DND-41 (cell line): ENCODE measurements at regions not wholly inside any gene's neighbourhood (a gene's known extent, or its start where the extent isn't known, plus 50 kb on each side); places are given as distances from the start of the nearest gene placed in this dataset.

Experiments used
- ATAC-seq: fragments of 200-7000 bp; cut with Tn5 transposase; 3 replicates; pipeline ENCODE4 v1.9.1; 2021; ENCODE audit warnings: low read depth; ENCODE audit not compliant: insufficient read depth
- DNase-seq: peaks from one replicate; pipeline ENCODE4 v3.0.0-alpha.2; 2020
- H2AFZ ChIP-seq: 2 replicates; pipeline ENCODE4 v1.6.0; 2012; ENCODE audit warnings: low read depth, low read length
- H3K27ac ChIP-seq: 2 replicates; pipeline ENCODE4 v1.5.1; 2012; ENCODE audit warnings: low read length, inconsistent platforms
- H3K27me3 ChIP-seq: fragments of 200-600 bp; sonication (generic); 2 replicates; pipeline ENCODE4 v1.6.0; 2012; ENCODE audit warnings: low read length, mild to moderate bottlenecking, inconsistent platforms; ENCODE audit not compliant: insufficient read depth, poor library complexity
- H3K36me3 ChIP-seq: 2 replicates; pipeline ENCODE4 v1.5.1; 2012; ENCODE audit warnings: low read length, inconsistent platforms; ENCODE audit not compliant: insufficient read depth
- H3K4me1 ChIP-seq: 2 replicates; pipeline ENCODE4 v1.5.1; 2012; ENCODE audit warnings: mild to moderate bottlenecking, low read length; ENCODE audit not compliant: insufficient read depth
- H3K4me2 ChIP-seq: 2 replicates; pipeline ENCODE4 v1.6.0; 2012; ENCODE audit warnings: mild to moderate bottlenecking, moderate library complexity, low read length, inconsistent platforms; ENCODE audit not compliant: insufficient read depth
- H3K4me3 ChIP-seq, 2 experiments: fragments of 200-600 bp in 1 of 2; shearing (Covaris generic) in 1 of 2; 2 replicates each; pipeline ENCODE4 v1.5.1; 2012 to 2016; ENCODE audit warnings: inconsistent platforms in 2 of 2, low read length in 2 of 2, mild to moderate bottlenecking in 2 of 2, low read depth in 1 of 2, moderate library complexity in 1 of 2
- H3K79me2 ChIP-seq: 2 replicates; pipeline ENCODE4 v1.6.0; 2012; ENCODE audit warnings: low read length, inconsistent platforms; ENCODE audit not compliant: insufficient read depth
- H3K9ac ChIP-seq: 2 replicates; pipeline ENCODE4 v1.6.0; 2012; ENCODE audit warnings: low read depth, mild to moderate bottlenecking, inconsistent platforms, low read length, moderate library complexity
- H3K9me3 ChIP-seq: 2 replicates; pipeline ENCODE4 v1.5.1; 2012; ENCODE audit warnings: low read length, moderate library complexity, mild to moderate bottlenecking, inconsistent platforms; ENCODE audit not compliant: insufficient read depth, severe bottlenecking
- H4K20me1 ChIP-seq: 2 replicates; pipeline ENCODE4 v1.6.0; 2012; ENCODE audit warnings: low read length; ENCODE audit not compliant: insufficient read depth
- EZH2 ChIP-seq: IDR thresholded peaks from 3 replicates; pipeline ENCODE4 v1.6.1; 2012; ENCODE audit warnings: borderline replicate concordance, low read depth, mild to moderate bottlenecking, moderate library complexity, low read length, inconsistent platforms; ENCODE audit not compliant: severe bottlenecking
- TF ChIP-seq, protein P1 (sequence below): IDR thresholded peaks from 2 replicates; pipeline ENCODE4 v1.5.1; 2012; ENCODE audit warnings: borderline replicate concordance, low read length, moderate library complexity, mild to moderate bottlenecking; ENCODE audit not compliant: poor library complexity, severe bottlenecking; ENCODE audit errors: extremely low read depth

DNA sequence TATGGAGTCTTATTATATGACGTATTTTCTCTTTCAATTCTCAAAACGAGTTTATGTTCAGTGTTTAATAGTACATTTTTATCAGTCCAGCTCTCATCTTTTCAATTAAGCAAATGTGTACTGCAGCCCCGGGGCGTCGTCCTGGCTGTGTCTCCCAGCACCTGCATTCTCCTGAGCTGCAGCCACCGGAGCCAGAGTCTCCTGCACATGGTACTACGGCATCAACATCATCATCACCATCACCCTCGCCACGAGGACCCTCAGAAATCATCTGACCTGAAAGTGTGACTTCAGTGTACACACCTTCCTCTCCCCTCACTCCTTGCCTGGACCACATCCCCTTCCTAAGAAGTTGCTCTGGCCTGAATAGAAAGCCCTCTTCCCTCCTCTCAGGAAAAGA is 267.7 kb upstream of the ARID1B start:
- H3K27me3 ChIP-seq, result peaks cover 2% of the 10 kb centered on the region
- no peak for TF ChIP-seq EZH2
- TF ChIP-seq, protein P1, sequence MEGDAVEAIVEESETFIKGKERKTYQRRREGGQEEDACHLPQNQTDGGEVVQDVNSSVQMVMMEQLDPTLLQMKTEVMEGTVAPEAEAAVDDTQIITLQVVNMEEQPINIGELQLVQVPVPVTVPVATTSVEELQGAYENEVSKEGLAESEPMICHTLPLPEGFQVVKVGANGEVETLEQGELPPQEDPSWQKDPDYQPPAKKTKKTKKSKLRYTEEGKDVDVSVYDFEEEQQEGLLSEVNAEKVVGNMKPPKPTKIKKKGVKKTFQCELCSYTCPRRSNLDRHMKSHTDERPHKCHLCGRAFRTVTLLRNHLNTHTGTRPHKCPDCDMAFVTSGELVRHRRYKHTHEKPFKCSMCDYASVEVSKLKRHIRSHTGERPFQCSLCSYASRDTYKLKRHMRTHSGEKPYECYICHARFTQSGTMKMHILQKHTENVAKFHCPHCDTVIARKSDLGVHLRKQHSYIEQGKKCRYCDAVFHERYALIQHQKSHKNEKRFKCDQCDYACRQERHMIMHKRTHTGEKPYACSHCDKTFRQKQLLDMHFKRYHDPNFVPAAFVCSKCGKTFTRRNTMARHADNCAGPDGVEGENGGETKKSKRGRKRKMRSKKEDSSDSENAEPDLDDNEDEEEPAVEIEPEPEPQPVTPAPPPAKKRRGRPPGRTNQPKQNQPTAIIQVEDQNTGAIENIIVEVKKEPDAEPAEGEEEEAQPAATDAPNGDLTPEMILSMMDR, result no peak
- H3K4me1 ChIP-seq, result no peaks in the 10 kb centered on the region
- no peak overlapping the region for H3K9ac ChIP-seq
- H3K4me2 ChIP-seq, result no peak overlapping the region
- DNase-seq (no peak), ATAC-seq (no peak)
- H3K4me3 ChIP-seq, result no peak overlapping the region
- H3K9me3 ChIP-seq, result no peaks in the 10 kb centered on the region
- no peaks in the 10 kb centered on the region for H3K79me2 ChIP-seq
- no peak overlapping the region for H3K27ac ChIP-seq
- H4K20me1 ChIP-seq, result no peaks in the 10 kb centered on the region
- H2AFZ ChIP-seq, result no peak overlapping the region
- no peaks in the 10 kb centered on the region for H3K36me3 ChIP-seq

DNA sequence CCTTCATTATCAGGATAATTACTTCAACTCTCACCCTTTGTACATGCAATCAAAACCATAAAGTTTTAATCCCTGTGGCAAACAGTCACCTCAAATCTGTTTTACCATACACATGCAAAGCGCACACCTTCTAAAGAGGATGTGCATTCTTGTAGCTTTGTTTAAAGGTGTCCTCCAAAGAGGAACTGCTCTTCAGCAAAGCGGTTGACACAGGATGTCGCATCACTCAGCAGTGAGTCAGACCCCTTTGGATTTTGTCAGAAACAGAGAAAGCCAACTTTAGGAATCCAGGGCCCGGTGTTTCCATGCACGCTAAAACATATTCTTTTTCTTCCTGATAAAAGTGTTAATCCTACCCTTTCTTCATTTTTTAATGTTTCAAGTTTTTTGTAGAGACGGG is 268.3 kb upstream of the ARID1B start:
- TF ChIP-seq, protein P1, result no peak
- TF ChIP-seq EZH2, result no peak
- Histone ChIP-seq H3K9me3 (no peaks in the 10 kb centered on the region), H4K20me1 (no peaks in the 10 kb centered on the region), H3K4me2 (no peak overlapping the region), H2AFZ (no peak overlapping the region), H3K9ac (no peak overlapping the region), H3K79me2 (no peaks in the 10 kb centered on the region), H3K4me1 (no peaks in the 10 kb centered on the region), H3K27me3 (peaks cover 2% of the 10 kb centered on the region), H3K36me3 (no peaks in the 10 kb centered on the region), H3K4me3 (no peak overlapping the region), H3K27ac (no peak overlapping the region)
- ATAC-seq (no peak), DNase-seq (no peak)

DNA sequence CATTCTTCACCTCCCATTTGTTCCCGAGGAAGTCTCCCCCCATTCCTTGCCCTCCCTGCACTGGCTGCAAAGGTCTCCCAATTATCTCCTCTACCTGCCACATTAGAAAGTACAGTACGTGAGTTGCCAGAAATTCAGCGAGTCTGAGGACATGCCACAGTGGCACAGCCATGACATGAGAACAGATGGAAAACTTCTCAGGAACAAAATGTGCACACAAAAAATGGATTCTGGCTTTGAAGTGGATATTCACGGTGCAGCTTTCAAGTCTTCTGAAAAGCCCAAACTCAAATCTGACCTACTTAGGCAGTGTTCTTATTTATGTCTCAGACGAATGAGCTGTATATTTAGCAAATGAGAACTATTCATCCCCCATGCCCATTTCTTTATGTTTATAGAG is 269.1 kb upstream of the ARID1B start:
- TF ChIP-seq EZH2, result no peak
- TF ChIP-seq, protein P1, result no peak
- Histone ChIP-seq H4K20me1 (no peaks in the 10 kb centered on the region), H3K4me2 (no peak overlapping the region), H2AFZ (no peak overlapping the region), H3K9me3 (no peaks in the 10 kb centered on the region), H3K27ac (no peak overlapping the region), H3K4me3 (no peak overlapping the region), H3K36me3 (no peaks in the 10 kb centered on the region), H3K9ac (no peak overlapping the region), H3K4me1 (no peaks in the 10 kb centered on the region), H3K79me2 (no peaks in the 10 kb centered on the region), H3K27me3 (peaks cover 2% of the 10 kb centered on the region)
- ATAC-seq, result no peak
- no peak for DNase-seq

GRCh38 chr6:156507656-156508055 is 269.5 kb upstream of the ARID1B start:
- Histone ChIP-seq H3K27me3 (peaks cover 2% of the 10 kb centered on the region), H3K4me1 (no peaks in the 10 kb centered on the region), H3K27ac (no peak overlapping the region), H3K9me3 (no peaks in the 10 kb centered on the region), H3K36me3 (no peaks in the 10 kb centered on the region), H3K4me2 (no peak overlapping the region), H2AFZ (no peak overlapping the region), H3K79me2 (no peaks in the 10 kb centered on the region), H4K20me1 (no peaks in the 10 kb centered on the region), H3K9ac (no peak overlapping the region), H3K4me3 (no peak overlapping the region)
- ATAC-seq, result no peak
- no peak for DNase-seq
- TF ChIP-seq EZH2, result no peak
- TF ChIP-seq, protein P1, result no peak
